ENCODE measurements at regions not wholly inside any gene's neighbourhood (a gene's known extent, or its start where the extent isn't known, plus 50 kb on each side); places are given as distances from the start of the nearest gene placed in this dataset.

DNA sequence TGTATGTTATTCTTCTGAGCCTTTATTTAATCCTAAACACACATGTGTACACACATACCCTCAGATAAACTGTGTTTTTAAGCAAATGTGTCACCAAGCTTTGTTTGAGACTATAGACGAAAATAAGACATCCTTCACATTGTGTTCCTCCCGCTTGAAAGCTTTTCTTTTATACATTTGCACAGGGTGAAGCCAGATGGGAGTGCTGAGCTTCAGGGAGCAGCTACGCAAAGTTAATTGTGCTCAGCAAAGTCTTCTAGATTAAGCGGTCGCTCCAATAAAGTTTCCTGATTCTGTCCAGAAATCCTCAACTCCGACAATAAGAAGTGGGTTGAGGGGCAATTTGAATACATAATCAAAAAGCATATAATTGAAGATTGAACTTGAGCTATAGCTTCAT lies 117.2 kb upstream of the ARGLU1 start:
- TF ChIP-seq, protein P1, sequence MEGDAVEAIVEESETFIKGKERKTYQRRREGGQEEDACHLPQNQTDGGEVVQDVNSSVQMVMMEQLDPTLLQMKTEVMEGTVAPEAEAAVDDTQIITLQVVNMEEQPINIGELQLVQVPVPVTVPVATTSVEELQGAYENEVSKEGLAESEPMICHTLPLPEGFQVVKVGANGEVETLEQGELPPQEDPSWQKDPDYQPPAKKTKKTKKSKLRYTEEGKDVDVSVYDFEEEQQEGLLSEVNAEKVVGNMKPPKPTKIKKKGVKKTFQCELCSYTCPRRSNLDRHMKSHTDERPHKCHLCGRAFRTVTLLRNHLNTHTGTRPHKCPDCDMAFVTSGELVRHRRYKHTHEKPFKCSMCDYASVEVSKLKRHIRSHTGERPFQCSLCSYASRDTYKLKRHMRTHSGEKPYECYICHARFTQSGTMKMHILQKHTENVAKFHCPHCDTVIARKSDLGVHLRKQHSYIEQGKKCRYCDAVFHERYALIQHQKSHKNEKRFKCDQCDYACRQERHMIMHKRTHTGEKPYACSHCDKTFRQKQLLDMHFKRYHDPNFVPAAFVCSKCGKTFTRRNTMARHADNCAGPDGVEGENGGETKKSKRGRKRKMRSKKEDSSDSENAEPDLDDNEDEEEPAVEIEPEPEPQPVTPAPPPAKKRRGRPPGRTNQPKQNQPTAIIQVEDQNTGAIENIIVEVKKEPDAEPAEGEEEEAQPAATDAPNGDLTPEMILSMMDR (IDR thresholded peaks at IDR 0.05; ENCODE audit: insufficient read depth, low read length, poor library complexity, severe bottlenecking) = no peak
- no peak for TF ChIP-seq EZH2phosphoT487 (conservative IDR thresholded peaks at IDR 0.05; ENCODE audit: low read length)

Measured in SU-DHL-6 (cell line).